Medulla oblongata (tissue), 1 donor: ENCODE measurements at regions not wholly inside any gene's neighbourhood (a gene's known extent, or its start where the extent isn't known, plus 50 kb on each side); places are given as distances from the start of the nearest gene placed in this dataset.

Experiments
- DNase-seq: peaks from one replicate; pipeline ENCODE4 v3.0.0-alpha.2; 2015; ENCODE audit errors: extremely low spot score

DNA sequence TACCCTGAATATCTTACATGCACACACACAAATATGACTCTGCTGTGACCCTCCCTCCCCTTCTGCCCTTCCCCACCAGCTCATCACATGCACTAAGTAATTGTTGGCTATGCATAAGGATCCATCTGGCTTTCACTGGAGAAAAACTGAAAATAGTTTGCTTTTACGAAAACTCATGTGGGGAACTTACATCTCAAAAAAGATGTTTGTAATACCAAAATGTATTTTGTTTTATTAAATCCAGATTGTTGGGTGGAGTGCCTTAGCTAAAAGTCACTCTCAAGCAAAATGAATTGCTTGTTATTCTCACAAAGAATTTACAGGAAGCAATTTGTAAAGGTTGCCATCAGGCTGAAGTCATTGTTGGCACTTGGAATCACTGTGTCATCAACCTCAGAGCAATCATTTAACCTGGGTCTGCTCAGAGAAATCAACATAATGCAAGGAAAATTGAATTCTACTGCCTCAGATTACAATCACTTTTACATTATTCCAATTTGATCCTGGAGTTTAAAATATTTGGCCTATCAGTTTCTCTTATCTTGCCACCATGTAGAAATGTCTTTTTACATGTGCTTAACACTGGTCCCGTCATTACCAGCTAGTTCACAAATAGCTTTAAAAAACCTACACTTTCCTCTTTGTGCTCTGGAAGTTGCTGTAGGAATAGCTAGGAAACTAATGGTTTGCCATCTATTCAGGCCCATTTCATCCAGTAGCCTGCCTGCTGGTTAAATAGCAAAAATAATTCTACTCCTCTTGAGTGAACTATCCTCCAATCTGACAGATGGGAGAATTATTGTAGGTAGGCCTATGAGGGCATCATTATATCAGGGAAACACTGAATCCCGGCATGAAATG, 90.3 kb upstream of the TMEM17 start:
- DNase-seq: no peak

- DNase-seq: no peak
Measured at GRCh38 chr2:62595474-62595873, 89.5 kb upstream of the TMEM17 start.

DNA sequence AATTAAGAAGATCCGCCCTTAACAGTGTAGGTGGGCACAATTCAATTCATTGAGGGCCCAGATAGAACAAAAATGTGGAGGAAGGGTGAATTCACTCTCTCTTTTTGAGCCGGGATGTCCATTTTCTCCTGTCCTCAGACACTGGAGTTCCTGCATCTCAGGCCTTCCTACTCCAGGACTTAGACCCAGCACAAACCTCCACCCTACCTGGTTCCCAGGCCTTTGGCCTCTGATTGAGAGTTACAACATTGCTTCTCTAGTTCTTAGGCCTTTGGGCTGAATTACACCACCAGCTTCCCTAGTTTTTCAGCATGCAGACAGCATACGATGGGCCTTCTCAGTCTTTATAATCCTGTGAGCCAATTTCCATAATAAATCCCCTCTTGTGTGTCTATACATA, 87.8 kb upstream of the TMEM17 start:
- no peak for DNase-seq

- no peak for DNase-seq
Measured at GRCh38 chr2:62591491-62591890, 85.5 kb upstream of the TMEM17 start.

DNA sequence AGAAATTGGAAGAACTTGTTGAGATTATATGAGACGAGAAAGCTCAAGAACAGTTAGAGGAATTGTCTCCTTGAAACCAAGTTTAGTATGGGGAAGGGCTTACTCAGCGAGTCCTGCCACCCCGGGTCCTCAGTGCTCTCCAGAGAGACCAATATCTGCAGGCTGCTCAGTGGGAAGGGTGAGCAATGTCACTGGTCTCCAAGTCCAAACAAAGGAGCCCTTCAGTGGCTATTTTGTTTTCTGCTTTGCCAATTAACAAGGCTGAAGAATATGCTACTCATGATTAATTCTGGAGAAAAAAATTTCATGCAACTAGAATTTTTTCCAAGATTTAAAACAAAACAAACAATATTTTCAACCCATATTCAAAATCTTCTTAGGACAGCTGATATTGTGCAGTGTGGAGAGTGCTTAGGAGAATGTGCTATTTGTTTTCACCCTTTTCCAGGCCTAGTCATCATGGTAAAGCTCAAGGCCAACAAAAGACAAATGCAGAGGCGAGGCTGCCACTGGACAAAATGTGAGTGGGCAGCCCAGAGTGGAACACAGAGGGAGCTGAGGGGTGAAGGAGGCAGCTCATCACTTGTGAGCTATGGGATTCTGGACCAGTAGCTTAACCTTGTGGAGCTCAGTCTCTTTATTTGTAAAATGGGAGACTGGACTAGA, 83.8 kb upstream of the TMEM17 start:
- peak; percentile 52 for DNase-seq

- DNase-seq: no peak
Measured at GRCh38 chr2:62587592-62587991, 81.6 kb upstream of the TMEM17 start.

DNA sequence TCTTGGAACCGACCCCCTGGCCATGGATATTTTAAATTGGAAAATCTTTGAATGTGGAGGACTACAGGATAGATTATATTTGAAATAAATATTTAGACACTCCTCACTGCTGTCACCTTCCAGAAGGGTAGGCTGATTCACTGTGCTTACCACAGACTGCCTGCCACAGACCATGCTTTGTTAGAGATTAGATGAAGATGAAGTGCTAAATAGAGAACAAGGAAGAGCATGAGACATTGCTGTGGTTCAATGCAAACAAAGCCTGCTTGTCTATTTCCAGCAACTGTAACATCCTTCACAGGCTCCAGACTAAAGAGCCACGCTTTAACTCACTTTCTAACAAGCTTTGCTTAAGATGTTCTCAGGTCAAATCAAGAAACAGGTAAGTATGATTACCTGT, 81.0 kb upstream of the TMEM17 start:
- peak; percentile 76 for DNase-seq

- no peak for DNase-seq
Measured at GRCh38 chr2:62578803-62579640, 73.0 kb upstream of the TMEM17 start.

GRCh38 chr2:62577994-62578781, 72.2 kb upstream of the TMEM17 start:
- DNase-seq: no peak

DNA sequence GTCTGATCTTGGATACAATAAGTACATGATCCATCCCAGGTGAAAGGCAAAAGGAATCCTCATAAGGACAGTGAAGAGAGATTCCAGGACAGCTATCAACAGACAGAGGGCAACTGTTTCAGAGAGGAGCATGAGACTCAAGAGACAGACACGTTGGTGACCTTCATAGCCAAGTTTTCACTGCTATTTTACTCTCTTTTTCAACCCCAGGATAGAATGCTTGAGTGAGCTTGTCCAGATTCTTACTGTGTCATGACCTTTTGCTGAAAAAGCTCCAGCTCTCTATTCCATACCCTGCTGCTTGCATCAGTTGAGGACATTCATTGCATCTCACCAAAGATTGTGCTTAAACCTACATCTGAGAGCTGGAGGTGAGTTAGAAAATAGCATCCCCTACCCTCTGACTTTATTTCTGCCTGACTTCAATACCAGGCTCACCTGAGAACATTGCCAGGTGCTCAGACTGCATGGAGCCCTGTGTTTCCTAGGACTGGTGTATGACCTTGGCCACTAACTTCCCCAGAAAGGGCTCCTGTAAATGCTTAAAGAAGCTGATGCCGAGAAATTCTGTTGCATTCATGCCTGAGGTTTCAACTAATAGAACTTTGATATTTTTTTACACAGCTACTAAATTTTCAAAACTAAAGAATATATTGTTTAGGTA, 70.4 kb upstream of the TMEM17 start:
- no peak for DNase-seq

- no peak for DNase-seq
Measured at GRCh38 chr2:62573936-62574335, 67.9 kb upstream of the TMEM17 start.

DNA sequence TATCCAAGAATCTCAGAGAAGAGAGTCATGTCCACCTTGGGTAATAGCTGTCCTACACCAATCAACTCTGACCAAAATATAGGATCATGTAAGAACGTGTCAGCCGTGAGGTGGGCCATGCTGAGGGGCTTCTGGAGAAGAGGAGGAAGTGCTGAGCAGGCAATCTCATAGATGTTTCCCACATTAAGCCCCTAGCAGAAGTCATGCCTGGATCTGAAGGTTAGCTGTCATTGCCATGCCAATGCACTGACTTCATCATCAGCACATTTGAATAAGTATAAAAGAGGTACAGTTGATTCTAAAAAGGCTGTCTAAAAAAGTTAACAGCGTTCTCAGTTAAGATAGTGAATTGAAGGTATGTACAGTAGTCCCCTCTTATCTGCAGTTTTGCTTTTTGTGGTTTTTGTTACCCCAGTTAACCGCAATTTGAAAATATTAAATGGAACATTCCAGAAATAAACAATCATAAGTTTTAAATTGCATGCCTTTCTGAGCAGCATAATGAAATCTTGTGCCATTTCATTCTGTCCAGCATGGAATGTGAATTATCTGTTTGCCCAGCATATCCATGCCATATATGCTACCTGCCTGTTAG, 67.2 kb upstream of the TMEM17 start:
- DNase-seq: no peak

DNA sequence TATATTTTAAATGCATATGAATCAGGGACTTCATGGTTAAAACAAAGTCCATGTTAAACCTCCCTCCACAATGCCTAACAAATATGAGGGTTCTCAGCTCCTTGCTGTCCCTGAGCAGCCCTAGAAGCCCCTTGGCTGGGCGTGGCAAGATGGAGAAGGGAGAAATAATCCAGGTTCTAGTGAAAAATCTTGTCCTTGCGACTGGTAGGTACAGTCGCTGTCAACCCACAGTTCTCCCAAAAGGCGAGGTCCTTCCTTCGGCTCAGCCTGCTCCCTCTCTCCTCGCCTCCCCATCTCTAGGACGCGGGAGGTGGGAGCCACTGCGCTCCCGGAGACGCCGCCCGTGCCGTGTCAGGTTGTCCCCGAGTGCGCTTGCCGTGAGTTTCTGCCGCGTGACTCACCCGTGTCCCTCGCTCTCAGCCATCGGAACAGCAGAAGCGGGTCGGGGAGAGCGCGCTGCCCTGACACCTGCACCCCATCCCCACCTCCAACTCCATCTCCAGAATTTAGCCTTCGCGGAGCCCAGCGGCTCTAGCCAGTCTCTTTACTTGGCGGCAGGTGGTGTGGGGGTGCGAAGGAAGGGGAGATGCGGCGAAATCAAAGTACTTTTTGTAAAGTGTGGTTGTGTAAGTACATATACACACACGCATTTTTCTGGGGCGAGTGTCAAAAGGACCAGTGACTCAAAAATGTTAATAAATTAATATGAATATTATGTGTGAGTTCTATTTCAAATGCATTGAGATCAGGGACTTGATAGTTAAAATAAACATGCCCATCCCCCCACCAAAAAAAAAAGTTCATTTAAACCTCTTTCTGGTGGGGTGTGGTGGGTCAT, 65.1 kb upstream of the TMEM17 start:
- no peak for DNase-seq

DNA sequence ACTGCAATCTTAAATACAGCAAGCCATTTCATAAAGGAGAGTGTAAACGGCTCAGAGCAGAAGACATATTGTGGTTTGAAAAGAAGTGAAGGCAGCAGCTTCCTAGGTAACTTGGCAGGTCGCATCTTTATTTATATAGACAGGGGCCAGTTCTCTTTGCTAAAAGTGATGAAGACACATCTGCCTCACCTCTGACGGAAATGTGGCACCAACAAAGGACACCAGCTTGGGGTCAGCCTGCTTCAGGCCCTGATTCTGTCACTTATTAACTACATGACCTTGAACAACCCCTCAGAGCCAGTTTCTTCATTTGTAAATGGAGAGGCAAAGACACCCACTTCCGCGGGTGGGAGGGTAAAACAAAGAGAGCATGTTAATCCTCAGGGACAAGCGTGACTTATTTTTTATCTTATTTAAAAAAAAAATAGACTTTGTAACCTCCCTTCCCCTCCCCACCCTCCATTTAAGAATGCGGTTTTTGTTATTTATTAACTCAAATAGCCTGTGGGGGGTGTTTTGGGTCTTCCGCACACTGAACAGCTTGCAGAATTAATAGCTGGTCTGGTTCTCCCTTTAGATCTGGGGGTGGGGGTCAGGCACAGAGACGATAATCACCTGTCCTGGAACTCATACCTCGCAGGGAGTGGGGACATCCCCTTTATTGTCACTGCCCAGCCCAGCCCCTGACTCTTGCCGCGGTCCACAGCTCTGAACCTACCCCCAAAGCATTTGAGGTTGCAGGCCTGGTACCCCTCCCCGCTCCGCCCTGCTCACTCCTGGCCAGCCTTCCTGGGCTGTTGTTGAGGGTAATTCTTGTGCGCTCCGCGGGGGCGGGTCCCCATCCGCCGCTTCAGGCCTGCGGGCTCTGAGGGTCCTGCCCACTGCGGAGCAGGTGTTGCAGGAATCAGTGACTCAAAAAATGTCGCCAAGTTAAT, 64.2 kb upstream of the TMEM17 start:
- no peak for DNase-seq

DNA sequence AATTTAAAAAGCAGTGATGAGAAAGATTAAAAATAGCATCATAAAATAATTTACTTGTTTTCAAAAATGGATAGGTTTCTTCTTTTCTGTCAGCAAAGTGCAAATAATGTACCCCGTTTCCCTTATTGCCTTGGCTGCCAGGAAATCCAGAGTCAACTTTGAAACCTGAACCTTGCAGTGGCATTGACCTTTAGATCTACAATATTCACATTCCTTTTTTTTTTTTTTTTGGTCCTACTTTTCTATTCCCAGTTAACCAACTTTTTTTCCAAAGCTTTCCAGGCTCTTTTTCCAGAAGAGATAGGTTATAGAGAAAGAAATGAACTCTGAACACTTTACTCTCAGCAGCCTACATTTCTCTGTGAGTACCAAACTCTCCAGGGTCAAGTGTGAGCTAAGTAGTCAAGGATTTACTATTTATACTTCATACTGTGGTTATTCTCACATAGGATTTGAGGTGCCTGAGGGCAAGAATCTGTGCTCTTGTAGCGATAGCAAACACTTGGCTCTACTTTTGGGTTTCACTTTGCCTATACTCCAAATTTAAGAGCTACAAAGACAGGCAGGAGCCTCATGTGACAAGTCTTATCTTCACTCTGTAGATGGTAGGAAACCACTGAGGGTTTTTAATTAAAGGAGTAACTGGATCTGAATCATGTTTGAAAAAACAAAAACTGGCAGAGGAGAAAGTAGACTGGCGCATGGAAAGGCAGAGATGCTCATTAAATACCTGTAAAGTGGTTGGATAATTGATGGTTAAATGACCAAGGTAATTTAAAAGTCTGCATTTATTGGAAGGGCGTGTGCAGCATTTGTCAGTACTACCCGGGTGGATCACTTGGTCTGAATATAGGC, 63.2 kb upstream of the TMEM17 start:
- no peak for DNase-seq

DNA sequence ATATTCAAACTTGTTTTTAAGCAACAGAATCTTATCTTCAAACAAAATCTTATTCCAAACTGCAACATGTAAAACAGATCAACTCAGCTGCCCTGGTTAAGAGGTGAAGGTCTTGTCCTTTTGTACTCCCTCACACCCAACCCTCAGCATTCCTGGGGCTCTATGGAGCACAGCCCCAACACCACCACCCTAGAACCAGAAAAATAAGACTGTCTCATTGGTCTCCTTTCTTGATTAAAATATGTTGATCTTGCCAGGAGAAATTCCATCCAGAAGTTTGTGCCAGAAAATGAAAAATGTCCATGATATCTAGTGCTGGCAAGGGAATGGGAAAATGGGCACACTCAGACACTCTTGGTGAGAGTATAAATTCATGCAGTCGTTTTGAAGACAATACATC, 62.1 kb upstream of the TMEM17 start:
- DNase-seq: no peak

- DNase-seq: no peak
Measured at GRCh38 chr2:62567669-62568068, 61.7 kb upstream of the TMEM17 start.

- no peak for DNase-seq
Measured at GRCh38 chr2:62566847-62567246, 60.9 kb upstream of the TMEM17 start.
